IMR-90 (cell line): ENCODE measurements at regions not wholly inside any gene's neighbourhood (a gene's known extent, or its start where the extent isn't known, plus 50 kb on each side); places are given as distances from the start of the nearest gene placed in this dataset.

Source experiments
- ATAC-seq: fragments of 200-7000 bp; cut with Tn5 transposase; 2 replicates; pipeline ENCODE4 v1.9.1; 2020; ENCODE audit warnings: low read depth, mild to moderate bottlenecking, moderate library complexity
- BruUV-seq: library from RNA; stranded (reverse); fragments of 400-500 nt; replicated peaks from 2 replicates; lab custom pipeline; 2021; lab: Mats Ljungman, UMichigan
- CTCF ChIA-PET: fragments of 300-600 bp; formaldehyde crosslinking; extraction: SDS; loops from one replicate; lab custom pipeline; 2021; ENCODE audit warnings: antibody characterized with exemption; lab: Yijun Ruan, JAX
- POLR2A ChIA-PET: fragments of 300-600 bp; sonication (Branson Sonifier 250); formaldehyde crosslinking; loops from one replicate; lab custom pipeline; 2022; ENCODE audit warnings: antibody characterized with exemption; ENCODE audit not compliant: unreplicated experiment; lab: Charles Lee
- DNase-seq: peaks from one replicate; pipeline ENCODE4 v3.0.0; 2013
- H2AFZ ChIP-seq: replicated peaks from 2 replicates; pipeline ENCODE3; 2013; ENCODE audit warnings: low read length, mild to moderate bottlenecking; ENCODE audit not compliant: poor library complexity
- H2AK5ac ChIP-seq: 2 replicates; pipeline ENCODE4 v1.6.1; 2013; ENCODE audit warnings: low read depth, low read length, inconsistent platforms
- H2AK9ac ChIP-seq: replicated peaks from 2 replicates; pipeline ENCODE3; 2013; ENCODE audit warnings: mild to moderate bottlenecking, low read depth, low read length, moderate library complexity; ENCODE audit not compliant: poor library complexity
- H2BK120ac ChIP-seq: 2 replicates; pipeline ENCODE4 v1.6.1; 2013; ENCODE audit warnings: low read depth, low read length, inconsistent platforms
- H2BK15ac ChIP-seq: 3 replicates; pipeline ENCODE4 v1.6.1; 2013; ENCODE audit warnings: low read depth, low read length, inconsistent platforms
- H2BK20ac ChIP-seq: 2 replicates; pipeline ENCODE4 v1.6.1; 2013; ENCODE audit warnings: low read depth, mild to moderate bottlenecking, inconsistent platforms, low read length, moderate library complexity
- H2BK5ac ChIP-seq: 2 replicates; pipeline ENCODE4 v1.6.1; 2013; ENCODE audit warnings: mild to moderate bottlenecking, low read depth, low read length, inconsistent platforms; ENCODE audit not compliant: poor library complexity, severe bottlenecking
- H3K14ac ChIP-seq: replicated peaks from 2 replicates; pipeline ENCODE4 v1.6.1; 2013; ENCODE audit warnings: low read depth, low read length, inconsistent platforms
- H3K18ac ChIP-seq: 2 replicates; pipeline ENCODE4 v1.6.1; 2013; ENCODE audit warnings: low read depth, low read length, control low read depth
- H3K23ac ChIP-seq: 2 replicates; pipeline ENCODE4 v1.6.1; 2013; ENCODE audit warnings: low read depth, low read length, inconsistent platforms
- H3K27ac ChIP-seq: 2 replicates; pipeline ENCODE4 v1.5.1; 2013; ENCODE audit warnings: mild to moderate bottlenecking, control low read depth, low read length; ENCODE audit not compliant: insufficient read depth
- H3K27me3 ChIP-seq: 2 replicates; pipeline ENCODE4 v1.6.1; 2013; ENCODE audit warnings: low read length; ENCODE audit not compliant: control insufficient read depth, insufficient read depth
- H3K36me3 ChIP-seq: 2 replicates; pipeline ENCODE4 v1.6.1; 2013; ENCODE audit warnings: low read length, mixed read lengths; ENCODE audit not compliant: control insufficient read depth, insufficient read depth
- H3K4ac ChIP-seq: 2 replicates; pipeline ENCODE4 v1.6.1; 2013; ENCODE audit warnings: low read depth, low read length, inconsistent platforms
- H3K4me1 ChIP-seq: 2 replicates; pipeline ENCODE4 v1.6.1; 2013; ENCODE audit warnings: low read length, mixed read lengths; ENCODE audit not compliant: control insufficient read depth, insufficient read depth
- H3K4me2 ChIP-seq: 2 replicates; pipeline ENCODE4 v1.6.1; 2013; ENCODE audit warnings: low read depth, mild to moderate bottlenecking, control low read depth, low read length, moderate library complexity
- H3K4me3 ChIP-seq: 2 replicates; pipeline ENCODE4 v1.5.1; 2013; ENCODE audit warnings: low read depth, mild to moderate bottlenecking, control low read depth, low read length, moderate library complexity; ENCODE audit not compliant: insufficient read depth
- H3K56ac ChIP-seq: 2 replicates; pipeline ENCODE4 v1.6.1; 2013; ENCODE audit warnings: low read length, inconsistent platforms; ENCODE audit not compliant: insufficient read depth; ENCODE audit errors: extremely low read depth
- H3K79me1 ChIP-seq, 2 experiments: 2 replicates each; pipeline ENCODE4 v1.6.1; 2013; ENCODE audit warnings: low read length in 2 of 2, inconsistent platforms in 1 of 2, low read depth in 1 of 2
- H3K9ac ChIP-seq: 2 replicates; pipeline ENCODE4 v1.6.1; 2013; ENCODE audit warnings: low read depth, low read length, control low read depth
- H3K9me1 ChIP-seq: 2 replicates; pipeline ENCODE4 v1.6.1; 2013; ENCODE audit warnings: low read length, inconsistent platforms; ENCODE audit not compliant: insufficient read depth
- H3K9me3 ChIP-seq: 2 replicates; pipeline ENCODE4 v1.6.1; 2013; ENCODE audit warnings: low read length; ENCODE audit not compliant: control insufficient read depth, insufficient read depth
- H4K20me1 ChIP-seq: 2 replicates; pipeline ENCODE4 v1.6.1; 2013; ENCODE audit warnings: low read length, inconsistent platforms; ENCODE audit not compliant: insufficient read depth
- H4K5ac ChIP-seq: 2 replicates; pipeline ENCODE4 v1.6.1; 2013; ENCODE audit warnings: mild to moderate bottlenecking, low read depth, low read length, control low read depth
- H4K8ac ChIP-seq, 2 experiments: 2 replicates each; pipeline ENCODE4 v1.6.1; 2013; ENCODE audit warnings: low read depth in 2 of 2, low read length in 2 of 2, control low read depth in 1 of 2, inconsistent platforms in 1 of 2
- H4K91ac ChIP-seq: 2 replicates; pipeline ENCODE4 v1.6.1; 2013; ENCODE audit warnings: low read depth, low read length, inconsistent platforms; ENCODE audit not compliant: insufficient read depth
- BHLHE40 ChIP-seq: fragments of 150-350 bp; IDR thresholded peaks from 2 replicates; pipeline ENCODE4 v1.6.1; 2016; ENCODE audit warnings: mild to moderate bottlenecking, low read depth, low read length
- CEBPB ChIP-seq: IDR thresholded peaks from 2 replicates; pipeline ENCODE4 v1.6.1; 2012; ENCODE audit warnings: low read depth, low read length, improper control_type of control experiment
- CHD1 ChIP-seq: IDR thresholded peaks from 2 replicates; pipeline ENCODE4 v1.6.1; 2012; ENCODE audit warnings: low read depth, low read length, improper control_type of control experiment
- CTCF ChIP-seq: conservative IDR thresholded peaks from 2 replicates; pipeline ENCODE4 v1.5.1; 2012; ENCODE audit warnings: mild to moderate bottlenecking, low read depth, low read length, improper control_type of control experiment
- ELK1 ChIP-seq: fragments of 150-350 bp; IDR thresholded peaks from 2 replicates; pipeline ENCODE4 v1.6.1; 2016; ENCODE audit warnings: low read depth, mild to moderate bottlenecking, low read length, moderate library complexity, borderline replicate concordance
- FOS ChIP-seq: fragments of 150-350 bp; IDR thresholded peaks from 2 replicates; pipeline ENCODE4 v1.6.1; 2016; ENCODE audit warnings: low read depth, low read length
- MAFK ChIP-seq: IDR thresholded peaks from 2 replicates; pipeline ENCODE4 v1.6.1; 2012; ENCODE audit warnings: low read depth, low read length, improper control_type of control experiment
- MAZ ChIP-seq: IDR thresholded peaks from 2 replicates; pipeline ENCODE4 v1.6.1; 2012; ENCODE audit warnings: low read depth, mild to moderate bottlenecking, low read length, improper control_type of control experiment, moderate library complexity, borderline replicate concordance
- MXI1 ChIP-seq: IDR thresholded peaks from 2 replicates; pipeline ENCODE4 v1.6.1; 2012; ENCODE audit warnings: low read depth, mild to moderate bottlenecking, low read length, moderate library complexity, borderline replicate concordance
- NFE2L2 ChIP-seq: fragments of 150-350 bp; IDR thresholded peaks from 2 replicates; pipeline ENCODE4 v1.6.1; 2016; ENCODE audit warnings: low read depth, mild to moderate bottlenecking, low read length
- POLR2A ChIP-seq: IDR thresholded peaks from 2 replicates; pipeline ENCODE4 v1.6.1; 2012; ENCODE audit warnings: mild to moderate bottlenecking, low read depth, low read length
- RAD21 ChIP-seq: IDR thresholded peaks from 2 replicates; pipeline ENCODE4 v1.6.1; 2012; ENCODE audit warnings: low read length, improper control_type of control experiment
- RCOR1 ChIP-seq: IDR thresholded peaks from 2 replicates; pipeline ENCODE4 v1.6.1; 2012; ENCODE audit warnings: mild to moderate bottlenecking, low read length, improper control_type of control experiment; ENCODE audit not compliant: insufficient replicate concordance
- RFX5 ChIP-seq: IDR thresholded peaks from 2 replicates; pipeline ENCODE4 v1.8.0; 2012; ENCODE audit warnings: low read depth, mild to moderate bottlenecking, low read length, moderate library complexity
- SMC3 ChIP-seq: fragments of 150-350 bp; IDR thresholded peaks from 2 replicates; pipeline ENCODE4 v1.6.1; 2016; ENCODE audit warnings: low read depth, mild to moderate bottlenecking, antibody characterized with exemption, low read length, moderate library complexity
- USF2 ChIP-seq: fragments of 150-350 bp; IDR thresholded peaks from 2 replicates; pipeline ENCODE4 v1.6.1; 2017; ENCODE audit warnings: mild to moderate bottlenecking, antibody characterized with exemption, low read length, low read depth
- dilution Hi-C: fragments of 300-500 bp; cut with HindIII; formaldehyde crosslinking; loops from one replicate; pipeline ENCODE4 v1.14.3; 2018; ENCODE audit warnings: low sequenced_read_pairs; ENCODE audit not compliant: unreplicated experiment
- in situ Hi-C: fragments of 300-500 bp; cut with MboI; formaldehyde crosslinking; loops from 3 replicates; pipeline ENCODE4 v1.14.3; 2019; ENCODE audit warnings: low sequenced_read_pairs, inconsistent platforms, mixed read lengths
- intact Hi-C: fragments of 100-400 bp; cut with micrococcal nuclease; formaldehyde crosslinking; loops from 2 replicates; pipeline ENCODE4 v1.10.0; 2022

- Histone ChIP-seq H3K4me3 (no peak overlapping the region), H3K4me2 (no peak overlapping the region), H2BK120ac (no peak overlapping the region), H3K27ac (no peak overlapping the region), H2BK5ac (no peak overlapping the region), H3K27me3 (0 out of 2 replicates have a peak, but pooled peaks cover 1% of the 10 kb centered on the region), H2AFZ (no peak overlapping the region), H2AK5ac (no peak overlapping the region), H3K14ac (no peak overlapping the region), H3K36me3 (no peaks in the 10 kb centered on the region), H3K4me1 (no peaks in the 10 kb centered on the region), H3K9me3 (no peaks in the 10 kb centered on the region), H3K4ac (no peak overlapping the region), H4K91ac (no peak overlapping the region), H2AK9ac (no peak overlapping the region), H4K20me1 (no peaks in the 10 kb centered on the region), H3K9ac (no peak overlapping the region), H3K9me1 (no peaks in the 10 kb centered on the region), H4K5ac (no peak overlapping the region), H3K79me1 (no peaks in the 10 kb centered on the region), H2BK15ac (no peak overlapping the region), H4K8ac (no peak overlapping the region), H3K18ac (no peak overlapping the region), H3K23ac (no peak overlapping the region), H3K56ac (no peak overlapping the region), H2BK20ac (no peak overlapping the region)
- BruUV-seq, result no TSS peak
- dilution Hi-C loops, result no loop called here
- intact Hi-C loops, result loop anchor here (5.0 kb wide), 1 partner anchor 598 kb away; no protein-coding TSS in a partner anchor
- in situ Hi-C loops, result no loop called here
- ChIA-PET POLR2A (no interaction called here), CTCF (interaction anchor here (0.6 kb wide), 1 partner anchor 34 kb away, joined by 3 read pairs; no protein-coding TSS in a partner anchor)
- ATAC-seq, result no peak
- DNase-seq, result no peak
- TF ChIP-seq POLR2A (no peak), MAFK (no peak), SMC3 (no peak), FOS (no peak), BHLHE40 (no peak), RAD21 (no peak), NFE2L2 (no peak), USF2 (no peak), ELK1 (no peak), CEBPB (no peak), MXI1 (no peak), MAZ (no peak), CTCF (no peak), RFX5 (no peak), CHD1 (no peak), RCOR1 (no peak)
Observed at GRCh38 chr5:68884883-68885282, 208.9 kb upstream of the SLC30A5 start.
